PC-9 (cell line): ENCODE measurements at regions not wholly inside any gene's neighbourhood (a gene's known extent, or its start where the extent isn't known, plus 50 kb on each side); places are given as distances from the start of the nearest gene placed in this dataset.
"Not testable (repeated sequence)": the region's sequence is repeated elsewhere in the genome, so short reads cannot be mapped to it uniquely, and the experiment has no call there.

Source experiments
- BruUV-seq: library from RNA; stranded (reverse); fragments of 400-500 nt; replicated peaks from 2 replicates; lab custom pipeline; 2021; lab: Mats Ljungman, UMichigan
- CTCF ChIA-PET: fragments of 300-600 bp; sonication (Branson Sonifier 250); formaldehyde crosslinking; loops from one replicate; lab custom pipeline; 2022; ENCODE audit warnings: antibody characterized with exemption; lab: Charles Lee
- POLR2A ChIA-PET: fragments of 300-600 bp; sonication (Branson Sonifier 250); formaldehyde crosslinking; loops from one replicate; lab custom pipeline; 2022; ENCODE audit warnings: antibody characterized with exemption; ENCODE audit not compliant: unreplicated experiment; lab: Charles Lee
- DNase-seq, 2 experiments: peaks; one replicate each; pipeline versions ENCODE4 v3.0.0 to v3.0.0-alpha.2; 2015 to 2022; ENCODE audit warnings: mixed read lengths in 1 of 2
- H2AFZ ChIP-seq: fragments of 200-600 bp; sonication (generic); 2 replicates; pipeline ENCODE4 v1.8.1; 2017; ENCODE audit warnings: antibody characterized with exemption
- H3F3A ChIP-seq: fragments of 200-600 bp; sonication (generic); 2 replicates; pipeline ENCODE4 v1.8.1; 2017; ENCODE audit warnings: antibody characterized with exemption, mild to moderate bottlenecking, low read depth; ENCODE audit not compliant: insufficient read depth
- H3K27ac ChIP-seq: fragments of 200-600 bp; sonication (generic); 2 replicates; pipeline ENCODE4 v1.6.1; 2016; ENCODE audit warnings: mixed run types
- H3K27me3 ChIP-seq: fragments of 200-600 bp; sonication (generic); 2 replicates; pipeline ENCODE4 v1.6.1; 2016; ENCODE audit warnings: low read depth, mixed run types; ENCODE audit not compliant: insufficient read depth
- H3K36me3 ChIP-seq: fragments of 200-600 bp; sonication (generic); 2 replicates; pipeline ENCODE4 v1.6.1; 2016; ENCODE audit warnings: low read depth, mixed run types
- H3K4me1 ChIP-seq: fragments of 200-600 bp; sonication (generic); replicated peaks from 2 replicates; pipeline ENCODE4 v1.6.1; 2016; ENCODE audit warnings: mixed run types; ENCODE audit not compliant: insufficient read depth
- H3K4me2 ChIP-seq: fragments of 200-600 bp; sonication (generic); 2 replicates; pipeline ENCODE4 v1.6.1; 2017; ENCODE audit warnings: mixed run types
- H3K4me3 ChIP-seq: fragments of 200-600 bp; sonication (generic); 2 replicates; pipeline ENCODE4 v1.6.1; 2016; ENCODE audit warnings: mixed run types
- H3K79me2 ChIP-seq: fragments of 200-600 bp; sonication (generic); 2 replicates; pipeline ENCODE4 v1.6.1; 2017; ENCODE audit warnings: low read depth, mixed run types
- H3K9me2 ChIP-seq: fragments of 200-600 bp; sonication (generic); 2 replicates; pipeline ENCODE4 v1.8.1; 2017; ENCODE audit warnings: mild to moderate bottlenecking; ENCODE audit not compliant: insufficient read depth
- H3K9me3 ChIP-seq: fragments of 200-600 bp; sonication (generic); 2 replicates; pipeline ENCODE4 v1.8.1; 2016; ENCODE audit warnings: low read depth; ENCODE audit not compliant: insufficient read depth
- H4K20me1 ChIP-seq: fragments of 200-600 bp; sonication (generic); 2 replicates; pipeline ENCODE4 v1.8.1; 2017; ENCODE audit not compliant: insufficient read depth
- intact Hi-C: fragments of 100-400 bp; cut with micrococcal nuclease; formaldehyde crosslinking; loops from one replicate; pipeline ENCODE4 v1.10.0; 2022; ENCODE audit not compliant: unreplicated experiment

DNA sequence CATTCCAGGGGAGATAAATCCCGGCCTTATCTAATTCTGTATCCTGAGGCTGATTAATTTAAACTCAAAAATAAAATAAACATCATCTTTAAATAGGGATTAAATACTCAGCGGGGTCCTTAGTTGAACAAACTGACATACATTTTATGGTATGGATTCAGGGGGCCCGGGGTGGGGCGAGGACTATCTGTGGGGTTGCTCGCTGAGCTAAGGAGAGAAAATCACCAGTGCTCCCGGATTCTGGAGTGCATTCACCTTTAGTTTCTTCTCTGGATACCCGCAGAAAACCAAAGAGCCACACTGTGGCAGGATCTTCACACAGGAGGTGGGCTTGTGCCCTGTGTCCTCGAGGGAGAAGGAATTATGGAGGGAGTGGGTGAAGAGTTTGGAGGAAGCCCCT lies 3949.9 kb upstream of the OR11H1 start:
- H3K9me2 ChIP-seq, intact Hi-C loops, H4K20me1 ChIP-seq, H2AFZ ChIP-seq, CTCF ChIA-PET, DNase-seq, H3F3A ChIP-seq, H3K36me3 ChIP-seq, POLR2A ChIA-PET, H3K79me2 ChIP-seq, H3K4me3 ChIP-seq, H3K4me2 ChIP-seq, H3K27ac ChIP-seq, H3K4me1 ChIP-seq, H3K9me3 ChIP-seq, BruUV-seq: not testable (repeated sequence)
- peaks cover 26% of the 10 kb centered on the region; the same call in 1 of the 2 replicates for H3K27me3 ChIP-seq

GRCh38 chr22:11578551-11578950 lies 3949.4 kb upstream of the OR11H1 start:
- H3K27me3 ChIP-seq, result peaks cover 26% of the 10 kb centered on the region; the same call in 1 of the 2 replicates
- H3K9me2 ChIP-seq, H3K36me3 ChIP-seq, intact Hi-C loops, H3K4me2 ChIP-seq, H3K4me1 ChIP-seq, H3K27ac ChIP-seq, BruUV-seq, CTCF ChIA-PET, H3K79me2 ChIP-seq, H3K4me3 ChIP-seq, POLR2A ChIA-PET, DNase-seq, H2AFZ ChIP-seq, H4K20me1 ChIP-seq, H3K9me3 ChIP-seq, H3F3A ChIP-seq: not testable (repeated sequence)

- H3F3A ChIP-seq, BruUV-seq, H3K27me3 ChIP-seq, H3K9me2 ChIP-seq, DNase-seq, H3K36me3 ChIP-seq, H3K4me1 ChIP-seq, H3K4me3 ChIP-seq, H4K20me1 ChIP-seq, H3K79me2 ChIP-seq, CTCF ChIA-PET, POLR2A ChIA-PET, H2AFZ ChIP-seq, H3K9me3 ChIP-seq, intact Hi-C loops, H3K27ac ChIP-seq, H3K4me2 ChIP-seq: not testable (repeated sequence)
These were observed 3945.9 kb upstream of the OR11H1 start for GRCh38 chr22:11582048-11582447.

DNA sequence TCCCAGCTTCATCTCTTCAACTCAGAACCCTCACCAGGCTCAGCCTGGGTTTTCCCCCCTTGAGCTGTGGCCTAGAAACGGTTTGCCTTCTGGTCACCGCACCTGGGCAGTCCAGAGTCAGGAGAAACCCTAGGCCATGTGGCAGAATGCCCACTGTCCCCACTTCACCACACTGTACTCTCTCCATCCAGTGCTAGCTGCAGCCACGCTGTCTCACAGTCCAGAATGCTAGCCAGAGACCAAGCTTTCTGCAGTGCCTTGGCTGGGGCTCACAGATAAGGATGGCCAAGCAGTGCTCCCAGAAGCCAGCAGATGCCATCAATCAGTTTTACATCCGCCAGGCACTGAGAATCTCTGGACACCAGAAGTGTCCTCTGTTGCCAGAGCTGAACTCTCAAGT lies 3943.8 kb upstream of the OR11H1 start:
- H3K27me3 ChIP-seq, H4K20me1 ChIP-seq, H3K79me2 ChIP-seq, BruUV-seq, H3K36me3 ChIP-seq, H3K4me2 ChIP-seq, POLR2A ChIA-PET, H3K4me1 ChIP-seq, H3K4me3 ChIP-seq, DNase-seq, H3K9me2 ChIP-seq, H3K9me3 ChIP-seq, CTCF ChIA-PET, intact Hi-C loops, H3K27ac ChIP-seq, H2AFZ ChIP-seq, H3F3A ChIP-seq: not testable (repeated sequence)

DNA sequence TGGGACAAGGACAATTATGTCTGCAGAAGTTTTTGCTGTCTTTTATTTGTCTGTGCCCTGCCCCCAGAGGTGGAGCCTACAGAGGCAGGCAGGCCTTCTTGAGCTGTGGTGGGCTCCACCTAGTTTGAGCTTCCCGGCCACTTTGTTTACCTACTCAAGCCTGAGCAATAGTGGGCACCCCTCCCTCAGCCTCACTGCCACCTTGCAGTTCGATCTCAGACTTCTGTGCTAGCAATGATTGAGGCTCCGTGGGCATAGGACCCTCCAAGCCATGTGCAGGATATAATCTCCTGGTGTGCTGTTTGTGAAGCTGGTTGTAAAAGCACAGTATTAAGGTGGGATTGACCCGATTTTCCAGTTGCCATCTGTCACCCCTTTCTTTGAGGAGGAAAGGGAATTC lies 3933.4 kb upstream of the OR11H1 start:
- H3K4me2 ChIP-seq, H3K27ac ChIP-seq, H3K79me2 ChIP-seq, H3K4me1 ChIP-seq, BruUV-seq, H4K20me1 ChIP-seq, POLR2A ChIA-PET, DNase-seq, H3K9me2 ChIP-seq, H3K36me3 ChIP-seq, H3F3A ChIP-seq, intact Hi-C loops, CTCF ChIA-PET, H3K9me3 ChIP-seq, H2AFZ ChIP-seq, H3K4me3 ChIP-seq: not testable (repeated sequence)
- H3K27me3 ChIP-seq, result peaks cover 21% of the 10 kb centered on the region; the same call in 1 of the 2 replicates

- H3K9me2 ChIP-seq, H2AFZ ChIP-seq, H3K79me2 ChIP-seq, H3F3A ChIP-seq, DNase-seq, H3K4me1 ChIP-seq, H3K9me3 ChIP-seq, H3K36me3 ChIP-seq, H4K20me1 ChIP-seq, CTCF ChIA-PET, H3K27ac ChIP-seq, H3K4me2 ChIP-seq, intact Hi-C loops, POLR2A ChIA-PET, H3K4me3 ChIP-seq, BruUV-seq: not testable (repeated sequence)
- H3K27me3 ChIP-seq, result peaks cover 24% of the 10 kb centered on the region; the same call in 1 of the 2 replicates
These were observed 3930.2 kb upstream of the OR11H1 start for GRCh38 chr22:11597666-11598358.
